Kidney epithelial cell (primary cell): ENCODE measurements at regions not wholly inside any gene's neighbourhood (a gene's known extent, or its start where the extent isn't known, plus 50 kb on each side); places are given as distances from the start of the nearest gene placed in this dataset.

Experiments used
- DNase-seq: peaks from one replicate; pipeline ENCODE4 v3.0.0-alpha.2; 2010; ENCODE audit warnings: low read depth
- H3K27me3 ChIP-seq: 2 replicates; pipeline ENCODE4 v1.6.0; 2011; ENCODE audit warnings: low read length; ENCODE audit not compliant: control insufficient read depth, insufficient read depth
- H3K36me3 ChIP-seq: 2 replicates; pipeline ENCODE4 v1.5.1; 2011; ENCODE audit warnings: low read length; ENCODE audit not compliant: control insufficient read depth, insufficient read depth
- H3K4me3 ChIP-seq: 2 replicates; pipeline ENCODE4 v1.5.1; 2011; ENCODE audit warnings: low read depth, mild to moderate bottlenecking, control low read depth, low read length
- TF ChIP-seq, protein P1 (sequence below): IDR thresholded peaks from 2 replicates; pipeline ENCODE4 v1.5.1; 2011; ENCODE audit warnings: mild to moderate bottlenecking, moderate library complexity, low read length, control low read depth, inconsistent platforms; ENCODE audit not compliant: insufficient read depth, poor library complexity, severe bottlenecking

DNA sequence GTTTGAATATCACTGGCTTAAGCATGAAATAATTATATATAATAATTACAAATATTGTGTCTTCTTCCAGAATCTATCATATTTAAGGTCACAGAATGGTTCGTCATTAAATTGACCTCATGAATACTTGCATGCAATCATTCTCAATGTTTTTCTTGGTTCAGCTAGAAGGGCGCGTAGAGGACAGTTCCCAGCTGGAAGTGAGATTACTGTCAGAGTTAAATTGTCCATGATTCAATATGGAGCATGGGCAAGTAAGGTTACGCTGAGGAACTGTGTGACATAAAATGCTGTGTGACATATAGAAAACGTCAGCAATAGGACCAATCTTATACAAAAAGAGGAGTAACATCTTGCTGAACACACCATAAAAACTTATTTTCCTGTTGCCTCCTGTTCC, 2423.5 kb upstream of the RAG2 start:
- DNase-seq = no peak
- TF ChIP-seq, protein P1, sequence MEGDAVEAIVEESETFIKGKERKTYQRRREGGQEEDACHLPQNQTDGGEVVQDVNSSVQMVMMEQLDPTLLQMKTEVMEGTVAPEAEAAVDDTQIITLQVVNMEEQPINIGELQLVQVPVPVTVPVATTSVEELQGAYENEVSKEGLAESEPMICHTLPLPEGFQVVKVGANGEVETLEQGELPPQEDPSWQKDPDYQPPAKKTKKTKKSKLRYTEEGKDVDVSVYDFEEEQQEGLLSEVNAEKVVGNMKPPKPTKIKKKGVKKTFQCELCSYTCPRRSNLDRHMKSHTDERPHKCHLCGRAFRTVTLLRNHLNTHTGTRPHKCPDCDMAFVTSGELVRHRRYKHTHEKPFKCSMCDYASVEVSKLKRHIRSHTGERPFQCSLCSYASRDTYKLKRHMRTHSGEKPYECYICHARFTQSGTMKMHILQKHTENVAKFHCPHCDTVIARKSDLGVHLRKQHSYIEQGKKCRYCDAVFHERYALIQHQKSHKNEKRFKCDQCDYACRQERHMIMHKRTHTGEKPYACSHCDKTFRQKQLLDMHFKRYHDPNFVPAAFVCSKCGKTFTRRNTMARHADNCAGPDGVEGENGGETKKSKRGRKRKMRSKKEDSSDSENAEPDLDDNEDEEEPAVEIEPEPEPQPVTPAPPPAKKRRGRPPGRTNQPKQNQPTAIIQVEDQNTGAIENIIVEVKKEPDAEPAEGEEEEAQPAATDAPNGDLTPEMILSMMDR = no peak
- H3K4me3 ChIP-seq = no peak overlapping the region
- no peaks in the 10 kb centered on the region for H3K27me3 ChIP-seq
- no peaks in the 10 kb centered on the region for H3K36me3 ChIP-seq

DNA sequence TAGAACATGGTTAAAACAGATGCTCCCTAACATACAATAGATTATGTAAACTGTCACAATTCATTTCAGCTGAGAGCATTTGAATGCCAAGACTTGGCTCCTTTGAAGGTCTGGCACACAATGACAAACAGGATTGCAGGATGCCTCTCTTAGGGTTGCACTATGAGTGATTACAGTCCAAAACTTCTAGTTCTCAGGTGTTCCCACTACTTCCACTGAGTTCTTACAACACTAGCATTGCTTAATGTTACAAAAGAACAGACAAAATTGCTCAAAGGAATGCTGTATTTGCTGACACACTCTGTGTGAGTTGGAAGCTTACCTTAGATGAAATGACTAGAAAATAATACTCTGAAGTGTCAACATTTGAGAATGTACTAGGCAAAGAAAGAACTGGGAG, 2413.8 kb upstream of the RAG2 start:
- H3K4me3 ChIP-seq = no peak overlapping the region
- no peaks in the 10 kb centered on the region for H3K27me3 ChIP-seq
- DNase-seq = no peak
- H3K36me3 ChIP-seq = no peaks in the 10 kb centered on the region
- TF ChIP-seq, protein P1 = no peak

DNA sequence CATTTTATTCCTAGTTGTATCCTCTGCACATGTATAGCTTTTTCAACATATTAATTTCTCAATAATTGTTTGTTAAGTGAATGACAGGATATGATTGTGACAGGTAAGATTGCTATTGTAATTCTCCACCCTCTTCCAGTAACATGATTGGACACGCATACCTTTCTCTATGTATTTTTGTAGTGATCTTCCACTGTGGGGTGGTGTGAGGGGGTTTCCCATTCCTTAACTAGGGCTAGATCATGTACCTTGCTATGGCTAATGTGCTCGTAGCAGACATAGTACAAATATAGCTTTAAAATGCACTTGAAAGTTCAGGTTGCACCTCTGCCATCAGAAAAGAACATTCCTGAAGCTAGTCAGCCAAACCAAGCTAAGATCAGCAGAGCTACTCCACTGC, 2392.8 kb upstream of the RAG2 start:
- no peaks in the 10 kb centered on the region for H3K36me3 ChIP-seq
- H3K4me3 ChIP-seq = no peak overlapping the region
- no peaks in the 10 kb centered on the region for H3K27me3 ChIP-seq
- TF ChIP-seq, protein P1 = no peak
- no peak for DNase-seq

DNA sequence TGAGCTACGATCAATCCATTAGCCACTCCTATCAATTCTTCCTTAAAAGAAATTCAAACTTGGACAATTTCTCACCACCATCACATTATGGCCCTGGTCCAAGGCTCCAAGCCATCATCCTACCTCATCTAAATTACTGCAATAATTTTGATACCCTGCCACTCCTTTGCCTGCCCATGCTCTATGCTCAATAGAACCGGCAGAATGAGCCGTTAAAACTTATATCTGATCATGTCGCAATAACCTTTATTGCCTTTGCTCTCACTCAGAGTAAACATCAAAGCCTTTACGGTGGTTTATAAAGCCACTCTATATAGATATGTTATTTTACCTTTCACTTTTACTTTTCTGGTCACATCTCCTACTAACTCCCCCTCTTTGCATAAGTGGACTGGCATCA, 2392.1 kb upstream of the RAG2 start:
- no peak overlapping the region for H3K4me3 ChIP-seq

DNA sequence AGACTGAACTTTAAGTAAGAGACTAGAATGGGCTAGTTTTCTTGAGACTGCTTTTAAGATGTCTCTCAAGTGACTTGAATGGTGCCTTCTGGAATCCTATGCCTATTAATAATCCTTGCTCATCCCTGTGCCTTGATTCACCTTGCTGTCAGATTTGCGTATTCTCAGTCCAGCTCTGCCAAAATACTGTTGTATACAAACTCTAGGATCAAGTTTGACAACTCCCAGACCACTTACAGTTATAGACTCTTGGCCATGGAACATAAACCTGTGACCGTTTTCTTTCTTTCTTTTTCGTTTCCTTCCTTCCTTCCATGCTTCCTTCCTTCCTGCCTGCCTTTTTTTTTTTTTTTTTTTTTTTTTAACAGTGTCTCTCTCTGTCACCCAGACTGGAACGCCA, 2390.9 kb upstream of the RAG2 start:
- Histone ChIP-seq H3K27me3 (no peaks in the 10 kb centered on the region), H3K36me3 (no peaks in the 10 kb centered on the region), H3K4me3 (no peak overlapping the region)
- DNase-seq = no peak
- TF ChIP-seq, protein P1 = no peak

More for the DNA sequence above, 2392.1 kb upstream of the RAG2 start:
- Histone ChIP-seq H3K36me3 (no peaks in the 10 kb centered on the region), H3K27me3 (no peaks in the 10 kb centered on the region)
- DNase-seq = no peak
- TF ChIP-seq, protein P1 = no peak

DNA sequence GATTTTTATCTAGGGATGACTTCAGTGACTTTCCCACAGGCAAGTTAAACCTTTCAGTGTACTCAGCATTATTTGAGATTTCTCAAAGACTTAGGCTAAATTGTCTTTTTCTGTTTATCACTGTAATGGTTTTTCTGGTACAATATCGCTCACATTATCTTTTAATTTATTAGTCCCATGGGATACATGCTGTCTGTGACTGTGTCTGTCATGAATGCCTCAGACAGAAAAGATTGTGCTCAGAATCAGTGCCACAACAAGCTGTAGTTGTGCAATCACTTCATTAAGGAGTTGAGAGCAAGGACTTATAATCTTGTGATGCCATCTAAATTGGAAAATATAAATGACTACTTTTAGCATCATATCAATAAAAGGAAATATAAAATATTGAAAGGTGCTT, 2374.2 kb upstream of the RAG2 start:
- no peak for DNase-seq
- Histone ChIP-seq H3K36me3 (no peaks in the 10 kb centered on the region), H3K4me3 (no peak overlapping the region), H3K27me3 (no peaks in the 10 kb centered on the region)
- TF ChIP-seq, protein P1 = no peak
